HEK293T (cell line): ENCODE measurements at regions not wholly inside any gene's neighbourhood (a gene's known extent, or its start where the extent isn't known, plus 50 kb on each side); places are given as distances from the start of the nearest gene placed in this dataset.

ENCODE experiments used
- FOXM1 ChIP-seq: fragments of 450-650 bp; IDR thresholded peaks from 2 replicates; pipeline ENCODE4 v1.6.1; 2017; ENCODE audit warnings: mild to moderate bottlenecking, borderline replicate concordance
- SUZ12 ChIP-seq: fragments of 450-650 bp; IDR thresholded peaks from 2 replicates; pipeline ENCODE4 v1.6.1; 2016; ENCODE audit warnings: mild to moderate bottlenecking

- TF ChIP-seq FOXM1 (no peak), SUZ12 (no peak)
These were observed 78.2 kb upstream of the SLC6A11 start for GRCh38 chr3:10737785-10738184.
